ENCODE measurements at regions not wholly inside any gene's neighbourhood (a gene's known extent, or its start where the extent isn't known, plus 50 kb on each side); places are given as distances from the start of the nearest gene placed in this dataset.

DNA sequence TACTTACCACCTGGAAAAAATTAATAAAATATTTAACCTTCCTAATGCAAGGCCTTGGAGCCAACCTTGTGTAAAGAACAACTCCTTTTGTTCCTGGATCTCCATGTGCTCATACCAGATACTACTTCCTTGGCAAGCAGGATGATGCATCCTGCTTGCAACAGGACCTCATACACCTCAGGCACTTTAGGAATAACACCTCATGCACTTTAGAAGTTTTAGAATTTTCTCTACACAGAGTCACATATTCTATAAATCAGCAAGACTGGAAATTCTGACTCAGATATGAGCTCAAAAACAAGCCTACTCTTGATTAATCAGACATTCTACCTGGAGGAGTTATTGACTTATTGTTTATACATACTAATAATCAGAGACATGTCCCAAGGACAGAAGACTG is 209.6 kb upstream of the CDH10 start:
- H3K4me3 ChIP-seq = no peak overlapping the region
- intact Hi-C loops (cut with DNase I; ENCODE audit: low total_unique reads) = no loop called here
- H3K4me1 ChIP-seq = no peaks in the 10 kb centered on the region
- peaks cover 0 to 28% (median 9%) of the 10 kb centered on the region in 8 donors for H3K9me3 ChIP-seq
- no peaks in the 10 kb centered on the region for H3K36me3 ChIP-seq
- no peak overlapping the region for H3K27ac ChIP-seq
- H3K27me3 ChIP-seq (replicated peaks in 1 of 7) = no peaks in the 10 kb centered on the region
- no peak for DNase-seq
- no peak for TF ChIP-seq POLR2A (IDR thresholded peaks at IDR 0.05)
- TF ChIP-seq, protein P1, sequence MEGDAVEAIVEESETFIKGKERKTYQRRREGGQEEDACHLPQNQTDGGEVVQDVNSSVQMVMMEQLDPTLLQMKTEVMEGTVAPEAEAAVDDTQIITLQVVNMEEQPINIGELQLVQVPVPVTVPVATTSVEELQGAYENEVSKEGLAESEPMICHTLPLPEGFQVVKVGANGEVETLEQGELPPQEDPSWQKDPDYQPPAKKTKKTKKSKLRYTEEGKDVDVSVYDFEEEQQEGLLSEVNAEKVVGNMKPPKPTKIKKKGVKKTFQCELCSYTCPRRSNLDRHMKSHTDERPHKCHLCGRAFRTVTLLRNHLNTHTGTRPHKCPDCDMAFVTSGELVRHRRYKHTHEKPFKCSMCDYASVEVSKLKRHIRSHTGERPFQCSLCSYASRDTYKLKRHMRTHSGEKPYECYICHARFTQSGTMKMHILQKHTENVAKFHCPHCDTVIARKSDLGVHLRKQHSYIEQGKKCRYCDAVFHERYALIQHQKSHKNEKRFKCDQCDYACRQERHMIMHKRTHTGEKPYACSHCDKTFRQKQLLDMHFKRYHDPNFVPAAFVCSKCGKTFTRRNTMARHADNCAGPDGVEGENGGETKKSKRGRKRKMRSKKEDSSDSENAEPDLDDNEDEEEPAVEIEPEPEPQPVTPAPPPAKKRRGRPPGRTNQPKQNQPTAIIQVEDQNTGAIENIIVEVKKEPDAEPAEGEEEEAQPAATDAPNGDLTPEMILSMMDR (IDR thresholded peaks at IDR 0.05 in 8 of 11, conservative IDR thresholded peaks at IDR 0.05 in 3 of 11) = no peak
- TF ChIP-seq POLR2AphosphoS5 (IDR thresholded peaks at IDR 0.05) = no peak

DNA sequence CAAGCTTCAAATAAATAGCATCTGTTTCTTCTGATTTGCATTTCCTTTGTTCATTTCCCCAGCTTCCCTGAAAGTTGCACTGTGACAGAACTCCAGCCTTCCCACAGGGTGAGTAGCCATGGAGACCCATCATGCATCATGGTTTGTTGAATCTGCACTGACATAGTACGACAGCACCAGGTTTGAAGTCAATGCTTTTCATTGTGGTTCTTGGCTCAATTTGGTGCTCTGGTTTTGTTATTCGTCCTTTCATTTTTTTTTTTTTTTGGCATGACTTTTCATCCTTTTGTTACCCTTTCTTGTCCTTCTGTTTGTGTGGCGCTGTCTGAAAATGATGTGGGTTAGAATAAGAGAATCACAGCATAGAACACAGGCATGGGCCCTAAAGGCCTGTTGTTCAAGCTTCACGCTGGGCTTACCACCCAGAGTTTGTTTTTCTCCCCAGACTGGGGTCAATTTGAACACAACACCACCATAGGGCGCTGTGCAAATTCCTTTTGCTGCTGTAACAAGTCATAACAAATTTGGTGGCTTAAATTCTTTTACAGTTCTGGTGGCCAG is 206.2 kb upstream of the CDH10 start:
- 63 to 74% (median 68%) methylated on average over 5 of the region's 5 CpGs for WGBS, 5 donors
- Histone ChIP-seq H3K4me3 (no peak overlapping the region), H3K9me3 (peaks cover 0 to 39% (median 18%) of the 10 kb centered on the region in 8 donors), H3K27me3 (replicated peaks in 1 of 7) (no peaks in the 10 kb centered on the region), H3K27ac (no peak overlapping the region), H3K36me3 (no peaks in the 10 kb centered on the region), H3K4me1 (no peaks in the 10 kb centered on the region)
- intact Hi-C loops (cut with DNase I; ENCODE audit: low total_unique reads) = no loop called here
- TF ChIP-seq POLR2AphosphoS5 (IDR thresholded peaks at IDR 0.05) (no peak), POLR2A (IDR thresholded peaks at IDR 0.05) (no peak)
- TF ChIP-seq, protein P1 (IDR thresholded peaks at IDR 0.05 in 8 of 11, conservative IDR thresholded peaks at IDR 0.05 in 3 of 11) = no peak
- no peak for DNase-seq

DNA sequence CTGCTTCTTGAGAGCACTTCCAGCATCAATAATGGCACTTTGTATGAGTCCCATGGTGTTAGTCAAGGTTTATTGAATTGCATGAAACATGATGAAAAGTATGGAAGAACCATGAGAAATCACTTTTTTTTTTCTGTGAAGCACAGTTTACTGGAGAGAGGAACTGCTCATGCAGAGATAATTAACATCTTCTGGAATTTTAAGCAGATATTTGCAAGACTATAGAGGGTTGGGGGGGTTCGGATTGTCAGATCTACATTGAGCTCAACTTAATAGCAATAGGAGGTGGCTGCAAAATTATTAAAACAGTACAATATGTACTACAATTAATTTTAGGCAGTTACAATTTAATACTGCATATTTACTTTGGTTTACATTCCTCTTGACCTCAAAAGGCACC is 204.4 kb upstream of the CDH10 start:
- WGBS, 5 donors = 63 to 80% (median 76%) methylated on average over 1 of the region's 1 CpG
- H3K4me1 ChIP-seq = no peaks in the 10 kb centered on the region
- intact Hi-C loops (cut with DNase I; ENCODE audit: low total_unique reads) = no loop called here
- TF ChIP-seq, protein P1 (IDR thresholded peaks at IDR 0.05 in 8 of 11, conservative IDR thresholded peaks at IDR 0.05 in 3 of 11) = no peak
- no peak for TF ChIP-seq POLR2A (IDR thresholded peaks at IDR 0.05)
- H3K27me3 ChIP-seq (replicated peaks in 1 of 7) = no peaks in the 10 kb centered on the region
- no peak overlapping the region for H3K4me3 ChIP-seq
- H3K36me3 ChIP-seq = no peaks in the 10 kb centered on the region
- peaks cover 0 to 39% (median 18%) of the 10 kb centered on the region in 8 donors for H3K9me3 ChIP-seq
- no peak overlapping the region for H3K27ac ChIP-seq
- DNase-seq = no peak

DNA sequence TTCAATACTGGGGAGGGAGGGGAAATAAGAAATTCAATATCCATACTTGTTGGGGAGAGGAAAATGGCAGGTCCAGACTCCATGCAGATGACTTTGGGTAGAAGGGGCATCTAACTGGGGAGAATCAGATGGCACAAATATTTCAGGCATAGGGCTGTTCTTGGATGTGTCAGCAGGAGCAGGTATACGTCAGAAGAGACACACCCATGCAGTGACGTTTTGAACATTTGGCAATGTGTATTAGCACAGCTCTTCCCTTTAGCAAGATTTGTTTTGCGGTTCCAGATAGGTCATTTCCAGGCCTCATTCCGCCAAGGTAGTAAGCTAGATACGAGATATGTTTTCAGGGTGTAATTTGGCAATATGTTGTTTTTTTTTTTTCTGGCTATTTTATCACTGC is 187.2 kb upstream of the CDH10 start:
- no peak overlapping the region for H3K27ac ChIP-seq
- H3K9me3 ChIP-seq = peaks cover 0 to 39% (median 6%) of the 10 kb centered on the region in 8 donors
- no peak overlapping the region for H3K4me3 ChIP-seq
- H3K36me3 ChIP-seq = no peaks in the 10 kb centered on the region
- no peak for DNase-seq
- 79 to 90% (median 83%) methylated on average over 5 of the region's 5 CpGs for WGBS, 5 donors
- intact Hi-C loops (cut with DNase I; ENCODE audit: low total_unique reads) = no loop called here
- H3K4me1 ChIP-seq = no peaks in the 10 kb centered on the region
- TF ChIP-seq POLR2A (IDR thresholded peaks at IDR 0.05) (no peak), POLR2AphosphoS5 (IDR thresholded peaks at IDR 0.05) (no peak)
- TF ChIP-seq, protein P1 (IDR thresholded peaks at IDR 0.05 in 8 of 11, conservative IDR thresholded peaks at IDR 0.05 in 3 of 11) = no peak
- H3K27me3 ChIP-seq (replicated peaks in 1 of 7) = no peaks in the 10 kb centered on the region
